ENCODE measurements at regions not wholly inside any gene's neighbourhood (a gene's known extent, or its start where the extent isn't known, plus 50 kb on each side); places are given as distances from the start of the nearest gene placed in this dataset.

DNA sequence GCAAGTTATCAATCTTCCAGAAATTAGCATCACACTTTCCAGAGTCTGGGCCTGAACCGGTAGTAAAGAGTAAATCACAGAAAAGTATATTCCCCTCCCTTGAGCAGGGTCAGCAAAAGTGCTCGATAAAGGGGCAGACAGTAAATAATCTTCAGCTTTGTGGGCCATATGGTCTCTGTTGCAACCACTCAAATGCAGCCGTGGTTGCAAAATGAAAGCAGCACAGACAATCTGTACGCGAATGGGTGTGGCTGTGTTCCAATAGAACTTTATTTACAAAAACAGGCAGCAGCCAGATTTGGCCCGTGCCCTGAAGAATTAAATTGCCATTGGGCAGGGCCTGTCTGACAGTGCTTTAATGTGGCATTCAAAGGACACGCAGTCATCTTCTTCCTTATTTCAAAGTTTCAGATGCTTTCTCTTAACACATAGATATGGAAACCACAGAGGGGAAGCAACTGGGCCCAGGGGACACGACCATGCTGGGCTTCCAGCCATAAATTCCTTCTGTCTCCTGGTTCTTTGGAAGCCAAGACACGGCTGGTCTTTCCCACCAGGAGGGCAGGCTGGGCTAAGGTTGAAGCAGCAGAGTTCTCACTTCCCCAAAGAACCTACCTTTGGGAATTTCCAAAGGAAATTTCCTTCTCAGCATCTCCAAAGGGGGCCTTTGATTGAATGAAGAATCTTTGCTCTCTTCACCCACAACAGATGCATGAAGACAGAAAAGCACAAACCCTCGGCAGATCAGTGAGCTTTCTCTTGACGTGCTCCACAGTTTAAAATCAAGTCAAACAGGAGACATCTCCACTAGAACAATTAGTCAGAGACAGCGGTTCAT lies 489.8 kb upstream of the PROK2 start:
- no peaks in the 10 kb centered on the region for H3K27me3 ChIP-seq (ENCODE audit: insufficient read depth, low read length)
- H3K4me3 Mint-ChIP-seq, result no peak overlapping the region
- H3K4me2 ChIP-seq (ENCODE audit: insufficient read depth, insufficient read length, low read length), result no peak overlapping the region
- WGBS (ENCODE audit: extremely low coverage, insufficient read length, low lambda C conversion rate), result no CpG with 5 or more reads among the region's 12 CpGs
- H3K23ac ChIP-seq (ENCODE audit: insufficient read length, low read depth, low read length), result no peak overlapping the region
- H3K36me3 Mint-ChIP-seq (ENCODE audit: insufficient read depth in 1 of 3, low read depth in 3 of 3), result no peaks in the 10 kb centered on the region
- H2BK5ac ChIP-seq (ENCODE audit: insufficient read length, low read length), result no peak overlapping the region
- H2BK12ac ChIP-seq (ENCODE audit: insufficient read length, low read depth, low read length), result no peak overlapping the region
- no peak overlapping the region; a peak in 1 of 7 replicates for H3K27ac Mint-ChIP-seq
- no peak overlapping the region for H4K91ac ChIP-seq (ENCODE audit: insufficient read length, low read depth, low read length)
- no peaks in the 10 kb centered on the region; a peak in 2 of 5 replicates for H3K9me3 Mint-ChIP-seq
- no peak overlapping the region for H4K8ac ChIP-seq (replicated peaks; ENCODE audit: insufficient read length, low read depth, low read length)
- no peak overlapping the region for H4K5ac ChIP-seq (ENCODE audit: insufficient read length, low read depth, low read length)
- H4K20me1 ChIP-seq (ENCODE audit: control insufficient read depth, insufficient read depth, insufficient read length), result no peaks in the 10 kb centered on the region
- peaks cover 12 to 32% of the 10 kb centered on the region in 2 experiments for H3K4me1 Mint-ChIP-seq
- H3K79me2 ChIP-seq (ENCODE audit: insufficient read depth, low read length), result no peaks in the 10 kb centered on the region
- no peak overlapping the region for H3T11ph ChIP-seq (ENCODE audit: low read length)
- no peak overlapping the region for H2AFZ ChIP-seq (ENCODE audit: low read length)
- H2BK120ac ChIP-seq (ENCODE audit: low read depth, low read length, poor library complexity, severe bottlenecking), result no peak overlapping the region
- no peak overlapping the region for H2BK20ac ChIP-seq (ENCODE audit: low read depth, low read length, poor library complexity, severe bottlenecking)
- no peak overlapping the region for H3K9ac ChIP-seq (ENCODE audit: extremely low read depth, insufficient read length, low read length)
- no peak overlapping the region for H3K27ac ChIP-seq (ENCODE audit: insufficient read length, low read depth, low read length)
- H2BK15ac ChIP-seq (ENCODE audit: low read depth, low read length), result no peak overlapping the region
- H3K4ac ChIP-seq (ENCODE audit: low read depth, low read length), result no peak overlapping the region
- H3K9me3 ChIP-seq (ENCODE audit: control insufficient read depth, low read depth, low read length), result no peaks in the 10 kb centered on the region
- H2AK5ac ChIP-seq (ENCODE audit: insufficient read length, low read length), result no peak overlapping the region
- H3K14ac ChIP-seq (ENCODE audit: insufficient read depth, low read length), result no peak overlapping the region
- no peaks in the 10 kb centered on the region for H3K23me2 ChIP-seq (ENCODE audit: insufficient read length, low read depth, low read length, poor library complexity, severe bottlenecking)
- no peaks in the 10 kb centered on the region for H3K79me1 ChIP-seq (ENCODE audit: insufficient read depth, low read depth, low read length, poor library complexity, severe bottlenecking)
- peaks cover 4% of the 10 kb centered on the region for H3K27me3 Mint-ChIP-seq (ENCODE audit: low read depth)
- no peak overlapping the region for H3K56ac ChIP-seq (ENCODE audit: insufficient read length, low read depth, low read length)
- TF ChIP-seq, protein P1, sequence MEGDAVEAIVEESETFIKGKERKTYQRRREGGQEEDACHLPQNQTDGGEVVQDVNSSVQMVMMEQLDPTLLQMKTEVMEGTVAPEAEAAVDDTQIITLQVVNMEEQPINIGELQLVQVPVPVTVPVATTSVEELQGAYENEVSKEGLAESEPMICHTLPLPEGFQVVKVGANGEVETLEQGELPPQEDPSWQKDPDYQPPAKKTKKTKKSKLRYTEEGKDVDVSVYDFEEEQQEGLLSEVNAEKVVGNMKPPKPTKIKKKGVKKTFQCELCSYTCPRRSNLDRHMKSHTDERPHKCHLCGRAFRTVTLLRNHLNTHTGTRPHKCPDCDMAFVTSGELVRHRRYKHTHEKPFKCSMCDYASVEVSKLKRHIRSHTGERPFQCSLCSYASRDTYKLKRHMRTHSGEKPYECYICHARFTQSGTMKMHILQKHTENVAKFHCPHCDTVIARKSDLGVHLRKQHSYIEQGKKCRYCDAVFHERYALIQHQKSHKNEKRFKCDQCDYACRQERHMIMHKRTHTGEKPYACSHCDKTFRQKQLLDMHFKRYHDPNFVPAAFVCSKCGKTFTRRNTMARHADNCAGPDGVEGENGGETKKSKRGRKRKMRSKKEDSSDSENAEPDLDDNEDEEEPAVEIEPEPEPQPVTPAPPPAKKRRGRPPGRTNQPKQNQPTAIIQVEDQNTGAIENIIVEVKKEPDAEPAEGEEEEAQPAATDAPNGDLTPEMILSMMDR (conservative IDR thresholded peaks at IDR 0.05), result no peak
- H3K18ac ChIP-seq (ENCODE audit: insufficient read length, low read depth, low read length), result no peak overlapping the region
- H3K4me1 ChIP-seq (ENCODE audit: insufficient read depth, low read length), result no peaks in the 10 kb centered on the region
- no peak for DNase-seq

All from H9 (cell line).